ENCODE measurements at regions not wholly inside any gene's neighbourhood (a gene's known extent, or its start where the extent isn't known, plus 50 kb on each side); places are given as distances from the start of the nearest gene placed in this dataset.
"Not testable (repeated sequence)": the region's sequence is repeated elsewhere in the genome, so short reads cannot be mapped to it uniquely, and the experiment has no call there.

DNA sequence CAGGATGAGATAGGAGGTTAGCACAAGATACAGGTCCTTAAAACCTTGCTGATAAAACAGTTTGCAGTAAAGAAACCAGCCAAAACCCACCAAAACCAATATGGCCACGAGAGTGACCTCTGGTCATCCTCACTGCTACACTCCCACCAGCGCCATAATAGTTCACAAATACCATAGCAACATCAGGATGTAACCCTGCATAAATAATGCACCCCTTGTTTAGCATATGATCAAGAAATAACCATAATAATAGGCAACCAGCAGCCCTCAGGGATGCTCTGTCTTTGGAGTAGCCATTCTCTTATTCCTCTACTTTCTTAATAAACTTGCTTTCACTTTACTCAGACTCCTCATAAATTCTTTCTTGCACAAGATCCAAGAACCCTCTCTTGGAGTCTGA is 86.9 kb upstream of the PRSS3 start:
- no peak overlapping the region for H3K4me3 ChIP-seq
- peaks cover 12% of the 10 kb centered on the region for H3K27me3 ChIP-seq
- TF ChIP-seq EP300 (IDR thresholded peaks at IDR 0.05; ENCODE audit: low read depth) (no peak), POLR2AphosphoS5 (IDR thresholded peaks at IDR 0.05) (no peak), POLR2A (IDR thresholded peaks at IDR 0.05) (no peak)
- TF ChIP-seq, protein P1, sequence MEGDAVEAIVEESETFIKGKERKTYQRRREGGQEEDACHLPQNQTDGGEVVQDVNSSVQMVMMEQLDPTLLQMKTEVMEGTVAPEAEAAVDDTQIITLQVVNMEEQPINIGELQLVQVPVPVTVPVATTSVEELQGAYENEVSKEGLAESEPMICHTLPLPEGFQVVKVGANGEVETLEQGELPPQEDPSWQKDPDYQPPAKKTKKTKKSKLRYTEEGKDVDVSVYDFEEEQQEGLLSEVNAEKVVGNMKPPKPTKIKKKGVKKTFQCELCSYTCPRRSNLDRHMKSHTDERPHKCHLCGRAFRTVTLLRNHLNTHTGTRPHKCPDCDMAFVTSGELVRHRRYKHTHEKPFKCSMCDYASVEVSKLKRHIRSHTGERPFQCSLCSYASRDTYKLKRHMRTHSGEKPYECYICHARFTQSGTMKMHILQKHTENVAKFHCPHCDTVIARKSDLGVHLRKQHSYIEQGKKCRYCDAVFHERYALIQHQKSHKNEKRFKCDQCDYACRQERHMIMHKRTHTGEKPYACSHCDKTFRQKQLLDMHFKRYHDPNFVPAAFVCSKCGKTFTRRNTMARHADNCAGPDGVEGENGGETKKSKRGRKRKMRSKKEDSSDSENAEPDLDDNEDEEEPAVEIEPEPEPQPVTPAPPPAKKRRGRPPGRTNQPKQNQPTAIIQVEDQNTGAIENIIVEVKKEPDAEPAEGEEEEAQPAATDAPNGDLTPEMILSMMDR (IDR thresholded peaks at IDR 0.05) = no peak
- no peak overlapping the region for H3K27ac ChIP-seq
- intact Hi-C loops (cut with DNase I; ENCODE audit: low total_unique reads) = no loop called here
- H3K36me3 ChIP-seq = no peaks in the 10 kb centered on the region
- H3K9me3 ChIP-seq = no peaks in the 10 kb centered on the region
- H3K4me1 ChIP-seq = no peaks in the 10 kb centered on the region
- DNase-seq = no peak
- 68 to 71% methylated on average over 1 to 2 of the region's 2 CpGs for WGBS, 2 donors (ENCODE audit: low coverage in 1 of 2)
- in situ Hi-C loops (cut with MboI; ENCODE audit: low pct_ligation_motif_present in 1 of 4, low pct_unique_long_range_greater_than_20kb in 1 of 4, low sequenced_read_pairs in 3 of 4) = no loop called here

DNA sequence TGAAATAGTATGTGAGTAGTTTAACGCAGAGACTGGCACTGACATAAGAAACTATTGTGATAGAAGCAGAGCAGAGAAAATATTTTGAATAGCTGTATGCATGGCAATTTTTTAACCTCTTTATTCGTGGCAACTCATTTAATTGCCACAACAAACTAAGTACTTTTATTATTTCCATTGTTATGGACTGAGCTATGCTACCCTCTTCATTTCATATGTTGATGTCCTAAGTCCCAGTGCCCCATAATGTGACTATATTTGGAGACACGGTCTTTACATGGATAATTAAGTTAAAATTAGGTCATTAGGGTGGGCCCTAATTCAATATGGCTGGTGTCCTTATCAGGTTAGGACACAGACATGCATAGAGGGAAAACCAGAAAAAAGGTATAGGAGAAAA is 86.1 kb upstream of the PRSS3 start:
- intact Hi-C loops (cut with DNase I; ENCODE audit: low total_unique reads) = no loop called here
- Histone ChIP-seq H3K4me3 (no peak overlapping the region), H3K36me3 (no peaks in the 10 kb centered on the region), H3K9me3 (no peaks in the 10 kb centered on the region), H3K27me3 (peaks cover 12% of the 10 kb centered on the region), H3K27ac (no peak overlapping the region), H3K4me1 (no peaks in the 10 kb centered on the region)
- TF ChIP-seq EP300 (IDR thresholded peaks at IDR 0.05; ENCODE audit: low read depth) = no peak
- TF ChIP-seq POLR2A (IDR thresholded peaks at IDR 0.05) = no peak
- no peak for TF ChIP-seq POLR2AphosphoS5 (IDR thresholded peaks at IDR 0.05)
- TF ChIP-seq, protein P1 (IDR thresholded peaks at IDR 0.05) = no peak
- in situ Hi-C loops (cut with MboI; ENCODE audit: low pct_ligation_motif_present in 1 of 4, low pct_unique_long_range_greater_than_20kb in 1 of 4, low sequenced_read_pairs in 3 of 4) = no loop called here
- WGBS, 2 donors (ENCODE audit: low coverage in 1 of 2) = 62 to 66% methylated on average over 3 of the region's 3 CpGs
- no peak for DNase-seq

DNA sequence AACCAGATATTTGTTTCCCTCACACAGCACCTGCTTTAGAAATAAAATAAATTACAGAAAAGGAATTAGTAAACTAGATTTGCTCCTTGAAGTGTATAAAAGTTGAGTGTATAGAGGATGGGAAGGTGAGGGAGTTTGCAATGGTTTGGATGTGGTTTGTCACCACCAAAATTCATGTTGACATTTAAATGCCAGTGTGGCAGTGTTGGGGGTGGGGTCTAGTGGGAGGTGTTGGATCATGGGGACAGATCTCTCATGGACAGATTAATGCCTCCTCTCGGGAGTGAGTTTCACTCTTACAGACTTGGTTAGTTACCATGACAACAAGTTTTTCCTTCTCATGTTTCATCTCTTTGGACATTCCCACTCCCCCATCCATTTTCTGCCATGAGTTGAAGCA is 83.9 kb upstream of the PRSS3 start:
- H3K4me3 ChIP-seq; intact Hi-C loops (cut with DNase I; ENCODE audit: low total_unique reads); H3K27ac ChIP-seq; DNase-seq; H3K9me3 ChIP-seq; H3K4me1 ChIP-seq; in situ Hi-C loops (cut with MboI; ENCODE audit: low pct_ligation_motif_present in 1 of 4, low pct_unique_long_range_greater_than_20kb in 1 of 4, low sequenced_read_pairs in 3 of 4); H3K36me3 ChIP-seq: not testable (repeated sequence)
- peaks cover 27% of the 10 kb centered on the region for H3K27me3 ChIP-seq
- WGBS, 2 donors (ENCODE audit: low coverage in 1 of 2) = 18 to 20% methylated on average over 1 of the region's 1 CpG

DNA sequence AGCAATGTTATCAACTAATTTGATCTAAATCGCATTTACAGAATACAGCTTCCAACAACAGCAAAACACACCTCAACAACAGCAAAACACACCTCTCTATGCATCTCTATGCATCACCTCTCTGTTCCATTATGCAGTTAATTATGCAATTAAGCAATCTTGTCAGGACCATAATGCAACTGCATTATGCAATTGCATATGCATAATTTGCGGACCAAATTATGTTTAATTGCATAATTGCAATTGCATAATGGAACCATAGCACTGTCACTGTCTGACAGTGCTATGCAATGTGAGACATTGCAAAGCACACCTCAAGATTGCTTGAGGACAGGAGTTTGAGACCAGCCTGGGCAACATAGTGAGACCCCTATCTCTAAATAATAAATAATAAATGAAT is 80.4 kb upstream of the PRSS3 start:
- in situ Hi-C loops (cut with MboI; ENCODE audit: low pct_ligation_motif_present in 1 of 4, low pct_unique_long_range_greater_than_20kb in 1 of 4, low sequenced_read_pairs in 3 of 4) (no loop called here), intact Hi-C loops (cut with DNase I; ENCODE audit: low total_unique reads) (no loop called here)
- no peak for DNase-seq
- Histone ChIP-seq H3K9me3 (no peaks in the 10 kb centered on the region), H3K27me3 (peaks cover 22% of the 10 kb centered on the region), H3K27ac (no peak overlapping the region), H3K4me1 (peaks cover 0 to 2% (median 0%) of the 10 kb centered on the region in 4 donors), H3K36me3 (no peaks in the 10 kb centered on the region), H3K4me3 (no peak overlapping the region)
- WGBS, 2 donors (ENCODE audit: low coverage in 1 of 2) = 85 to 88% methylated on average over 2 of the region's 2 CpGs
- no peak for TF ChIP-seq POLR2AphosphoS5 (IDR thresholded peaks at IDR 0.05)

DNA sequence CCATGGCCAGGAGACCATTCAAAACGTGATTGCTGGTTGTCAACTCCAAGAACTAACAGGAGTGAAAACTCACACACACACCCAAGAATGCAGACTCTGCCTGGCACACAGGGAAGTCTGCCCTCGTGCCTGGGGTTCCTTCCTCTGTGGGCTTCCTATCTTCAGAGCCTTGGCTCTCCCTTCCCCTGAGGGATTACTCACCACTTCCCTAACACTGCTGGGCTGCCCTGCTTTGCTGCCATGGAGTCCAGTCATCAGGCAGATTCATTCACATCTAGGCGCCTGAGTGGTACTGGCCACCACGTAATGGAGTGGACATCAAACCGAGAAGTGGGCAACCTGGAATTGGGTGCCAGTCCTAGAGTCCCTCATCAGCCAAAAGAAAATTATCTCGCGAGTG is 76.4 kb upstream of the PRSS3 start:
- no peak for DNase-seq
- Histone ChIP-seq H3K9me3 (no peaks in the 10 kb centered on the region), H3K27ac (no peak overlapping the region), H3K27me3 (peaks cover 26% of the 10 kb centered on the region), H3K36me3 (no peaks in the 10 kb centered on the region), H3K4me3 (no peak overlapping the region), H3K4me1 (peaks cover 0 to 4% (median 1%) of the 10 kb centered on the region in 4 donors)
- TF ChIP-seq POLR2A (IDR thresholded peaks at IDR 0.05) = no peak
- no peak for TF ChIP-seq POLR2AphosphoS5 (IDR thresholded peaks at IDR 0.05)
- TF ChIP-seq EP300 (IDR thresholded peaks at IDR 0.05; ENCODE audit: low read depth) = no peak
- TF ChIP-seq, protein P1 (IDR thresholded peaks at IDR 0.05) = no peak
- intact Hi-C loops (cut with DNase I; ENCODE audit: low total_unique reads) = no loop called here
- in situ Hi-C loops (cut with MboI; ENCODE audit: low pct_ligation_motif_present in 1 of 4, low pct_unique_long_range_greater_than_20kb in 1 of 4, low sequenced_read_pairs in 3 of 4) = no loop called here
- 70% methylated on average over 7 of the region's 7 CpGs; no CpG with 5 or more reads in 1 of the 2 donors for WGBS, 2 donors (ENCODE audit: low coverage in 1 of 2)

Measured in transverse colon (tissue), 4 donors.